GM19240 (cell line): ENCODE measurements at regions not wholly inside any gene's neighbourhood (a gene's known extent, or its start where the extent isn't known, plus 50 kb on each side); places are given as distances from the start of the nearest gene placed in this dataset.

Source experiments
- DNase-seq: peaks from one replicate; pipeline ENCODE4 v3.0.0; 2011; ENCODE audit warnings: low spot score; ENCODE audit not compliant: insufficient read length

- no peak for DNase-seq
Measured at GRCh38 chr6:97586344-97586743, 303.3 kb upstream of the MMS22L start.

- no peak for DNase-seq
Measured at GRCh38 chr6:97591955-97592354, 308.9 kb upstream of the MMS22L start.

- no peak for DNase-seq
Measured at GRCh38 chr6:97594844-97595243, 311.8 kb upstream of the MMS22L start.

- DNase-seq: no peak
Measured at GRCh38 chr6:97621111-97621510, 338.1 kb upstream of the MMS22L start.

- DNase-seq: no peak
Measured at GRCh38 chr6:97626671-97627441, 343.8 kb upstream of the MMS22L start.

- DNase-seq: no peak
Measured at GRCh38 chr6:97629180-97629579, 346.2 kb upstream of the MMS22L start.

GRCh38 chr6:97630604-97631003, 347.6 kb upstream of the MMS22L start:
- DNase-seq: no peak

- DNase-seq: no peak
Measured at GRCh38 chr6:97632341-97632740, 349.3 kb upstream of the MMS22L start.

GRCh38 chr6:97639702-97640101, 356.7 kb upstream of the MMS22L start:
- DNase-seq: no peak

- no peak for DNase-seq
Measured at GRCh38 chr6:97644353-97644752, 361.3 kb upstream of the MMS22L start.

- no peak for DNase-seq
Measured at GRCh38 chr6:97645757-97646156, 362.7 kb upstream of the MMS22L start.

GRCh38 chr6:97653076-97653475, 370.1 kb upstream of the MMS22L start:
- no peak for DNase-seq

GRCh38 chr6:97653517-97653916, 370.5 kb upstream of the MMS22L start:
- no peak for DNase-seq

- DNase-seq: no peak
Measured at GRCh38 chr6:97654674-97655073, 371.7 kb upstream of the MMS22L start.

GRCh38 chr6:97656236-97656635, 373.2 kb upstream of the MMS22L start:
- DNase-seq: no peak

- no peak for DNase-seq
Measured at GRCh38 chr6:97656706-97657350, 373.8 kb upstream of the MMS22L start.

GRCh38 chr6:97658090-97658489, 375.1 kb upstream of the MMS22L start:
- no peak for DNase-seq

GRCh38 chr6:97663252-97663651, 380.2 kb upstream of the MMS22L start:
- DNase-seq: no peak

- no peak for DNase-seq
Measured at GRCh38 chr6:97665446-97665845, 382.4 kb upstream of the MMS22L start.

GRCh38 chr6:97666889-97667288, 383.9 kb upstream of the MMS22L start:
- DNase-seq: no peak

- DNase-seq: peak; percentile 3
Measured at GRCh38 chr6:97668716-97669115, 385.7 kb upstream of the MMS22L start.

GRCh38 chr6:97669191-97670031, 386.4 kb upstream of the MMS22L start:
- peak; percentile 35 for DNase-seq
